GM18861 (cell line): ENCODE measurements at regions not wholly inside any gene's neighbourhood (a gene's known extent, or its start where the extent isn't known, plus 50 kb on each side); places are given as distances from the start of the nearest gene placed in this dataset.

Experiments used
- ATAC-seq: cut with Tn5 transposase; IDR thresholded peaks from one replicate; pipeline ENCODE4 v1.9.1; 2021; ENCODE audit not compliant: unreplicated experiment

GRCh38 chr11:80414181-80415165, 973.6 kb upstream of the TENM4 start:
- ATAC-seq: no peak

- no peak for ATAC-seq
These were observed 971.8 kb upstream of the TENM4 start for GRCh38 chr11:80412604-80413003.

- ATAC-seq: no peak
These were observed 952.4 kb upstream of the TENM4 start for GRCh38 chr11:80393210-80393609.

- ATAC-seq: no peak
These were observed 949.7 kb upstream of the TENM4 start for GRCh38 chr11:80390505-80390904.

GRCh38 chr11:80388536-80388935, 947.7 kb upstream of the TENM4 start:
- ATAC-seq: no peak

- no peak for ATAC-seq
These were observed 947.3 kb upstream of the TENM4 start for GRCh38 chr11:80388130-80388529.

- no peak for ATAC-seq
These were observed 942.8 kb upstream of the TENM4 start for GRCh38 chr11:80383655-80384054.

GRCh38 chr11:80379620-80380278, 938.9 kb upstream of the TENM4 start:
- no peak for ATAC-seq

GRCh38 chr11:80371931-80372330, 931.1 kb upstream of the TENM4 start:
- no peak for ATAC-seq

- ATAC-seq: no peak
These were observed 925.1 kb upstream of the TENM4 start for GRCh38 chr11:80365980-80366379.

GRCh38 chr11:80365076-80365725, 924.4 kb upstream of the TENM4 start:
- no peak for ATAC-seq

GRCh38 chr11:80362563-80363340, 921.9 kb upstream of the TENM4 start:
- ATAC-seq: no peak

- no peak for ATAC-seq
These were observed 914.4 kb upstream of the TENM4 start for GRCh38 chr11:80355251-80355650.

- no peak for ATAC-seq
These were observed 909.7 kb upstream of the TENM4 start for GRCh38 chr11:80350541-80350940.

- no peak for ATAC-seq
These were observed 909.2 kb upstream of the TENM4 start for GRCh38 chr11:80349997-80350396.

- no peak for ATAC-seq
These were observed 905.7 kb upstream of the TENM4 start for GRCh38 chr11:80346353-80347059.

GRCh38 chr11:80343436-80343835, 902.6 kb upstream of the TENM4 start:
- no peak for ATAC-seq

- no peak for ATAC-seq
These were observed 897.4 kb upstream of the TENM4 start for GRCh38 chr11:80338231-80338630.

- ATAC-seq: no peak
These were observed 890.9 kb upstream of the TENM4 start for GRCh38 chr11:80331694-80332093.

GRCh38 chr11:80330264-80330663, 889.4 kb upstream of the TENM4 start:
- ATAC-seq: no peak
